A204.1 (cell line): ENCODE measurements at regions not wholly inside any gene's neighbourhood (a gene's known extent, or its start where the extent isn't known, plus 50 kb on each side); places are given as distances from the start of the nearest gene placed in this dataset.

ENCODE experiments used
- FAIRE-seq: peaks from 2 replicates; lab custom pipeline; 2012; peaks lifted over from hg19 to GRCh38; lab: Jason Lieb, UNC

DNA sequence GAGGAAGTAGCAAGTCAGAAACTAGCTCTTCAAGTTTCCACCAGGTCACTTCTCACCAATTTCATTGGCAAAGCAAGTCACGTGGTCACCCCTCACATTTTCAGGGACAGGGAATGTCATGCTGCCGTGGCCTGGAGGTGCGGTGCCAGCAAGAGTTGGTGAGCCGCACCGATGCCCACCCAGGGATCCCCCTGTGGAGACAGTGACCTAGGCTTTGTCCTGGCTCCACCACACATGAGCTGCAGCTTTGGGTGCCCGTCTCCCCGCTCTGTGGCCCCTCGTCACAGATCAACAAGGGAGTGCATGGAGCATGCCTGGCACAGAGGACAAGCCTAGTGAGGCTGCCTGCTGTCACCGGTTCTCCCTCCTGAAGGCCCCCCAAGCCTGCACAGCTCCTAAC lies 226.7 kb upstream of the PPP2R2D start:
- no peak for FAIRE-seq

DNA sequence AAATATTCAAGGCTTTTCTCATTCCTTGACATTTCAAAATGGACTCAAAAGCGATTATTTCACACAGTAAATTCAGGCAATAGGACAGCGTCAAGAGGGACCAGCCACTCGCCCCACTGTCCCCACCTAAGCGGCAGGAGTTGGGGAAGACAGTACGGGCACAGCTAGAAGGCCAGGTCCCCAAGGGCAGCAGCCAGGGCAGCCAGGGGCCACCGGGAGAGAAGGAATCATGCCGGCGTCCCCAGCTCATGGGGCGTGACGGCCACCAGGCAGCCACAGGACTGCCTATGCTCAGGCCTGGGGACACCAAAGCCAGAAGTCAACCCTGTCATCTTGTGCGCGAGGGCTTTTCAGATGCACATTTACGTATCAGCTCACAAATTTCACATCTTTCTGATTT lies 225.7 kb upstream of the PPP2R2D start:
- FAIRE-seq, result no peak

DNA sequence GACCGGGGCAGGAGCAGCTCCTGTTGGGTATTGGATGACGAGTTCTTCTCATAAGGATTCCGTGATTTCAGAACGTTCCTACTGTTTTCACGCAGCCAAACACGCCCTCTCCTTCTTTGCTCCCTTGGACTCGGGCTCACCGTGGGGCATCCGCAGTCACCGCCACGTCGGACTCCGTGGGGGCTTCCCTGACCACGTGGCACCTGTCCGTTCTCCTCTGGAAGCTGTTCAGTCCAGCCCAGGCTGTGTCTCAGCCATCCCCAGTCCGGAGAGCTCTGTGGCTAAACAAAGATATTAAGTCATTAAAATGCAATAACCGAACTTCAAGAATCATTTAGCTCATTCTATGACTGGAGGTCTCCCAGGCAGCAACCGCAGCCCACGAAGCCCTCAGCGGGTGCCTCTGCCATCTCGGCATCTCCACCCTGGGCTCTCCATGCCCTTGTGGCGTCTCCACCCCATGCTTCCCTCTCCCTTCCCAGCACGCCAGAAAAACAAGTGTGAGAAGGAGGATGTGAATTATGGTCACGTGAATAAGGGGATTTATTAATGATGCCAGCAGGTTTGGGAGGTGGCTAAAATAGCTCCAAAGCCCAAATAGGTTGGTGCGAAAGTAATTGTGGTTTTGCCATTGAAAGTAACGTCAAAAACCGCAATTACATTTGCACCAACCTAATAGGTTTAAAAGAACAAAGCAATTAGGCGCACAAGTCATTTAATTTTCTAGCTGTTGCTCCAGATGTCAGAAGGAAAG lies 224.6 kb upstream of the PPP2R2D start:
- FAIRE-seq, result no peak

DNA sequence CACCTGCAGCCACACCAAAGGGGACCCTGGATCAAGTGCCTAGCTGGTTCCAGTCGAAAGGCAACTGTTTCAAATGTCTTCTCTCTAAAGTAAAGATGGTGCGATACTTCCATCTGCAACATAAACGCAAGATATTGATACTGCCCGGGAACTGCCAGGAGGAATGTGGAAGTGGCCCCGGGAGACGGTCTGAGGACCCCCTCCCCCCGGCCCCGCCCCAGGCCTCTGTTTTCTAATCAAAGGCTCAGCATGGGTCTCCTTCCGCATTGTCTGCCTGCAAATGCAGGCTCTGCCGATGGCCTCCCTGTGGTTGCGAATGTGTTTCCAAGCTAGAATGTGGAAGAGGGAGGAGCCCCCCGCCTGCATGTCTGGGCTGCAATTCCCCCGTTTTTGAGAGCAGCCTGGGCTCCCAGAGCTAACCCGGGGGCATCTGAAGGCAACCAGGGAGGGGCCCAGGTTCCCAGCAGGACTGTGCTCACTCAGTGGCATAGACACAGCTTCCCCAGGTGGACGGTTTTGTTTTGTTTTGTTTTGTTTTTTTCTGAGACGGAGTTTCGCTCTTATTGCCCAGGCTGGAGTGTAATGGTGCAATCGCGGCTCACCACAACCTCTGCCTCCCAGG lies 223.9 kb upstream of the PPP2R2D start:
- no peak for FAIRE-seq

DNA sequence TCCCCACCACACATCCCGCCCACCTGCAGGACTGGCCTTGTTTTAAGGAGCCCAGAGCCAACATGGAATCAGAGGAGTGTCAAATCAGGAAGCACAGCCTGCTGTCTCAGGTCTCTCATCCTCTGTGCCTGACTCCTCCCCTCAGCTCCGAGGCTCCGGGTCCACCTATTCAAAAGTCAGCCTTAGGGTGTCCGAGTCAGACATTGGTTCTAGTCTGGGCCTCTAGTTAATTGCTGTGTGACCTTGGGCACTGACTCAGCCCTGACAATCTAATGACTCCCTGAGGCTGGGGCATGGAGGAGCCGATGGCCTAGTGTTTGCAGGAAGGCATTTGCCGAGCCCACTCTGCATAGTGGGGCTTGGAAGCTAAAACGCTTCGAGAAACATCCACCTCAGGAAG lies 223.1 kb upstream of the PPP2R2D start:
- no peak for FAIRE-seq

DNA sequence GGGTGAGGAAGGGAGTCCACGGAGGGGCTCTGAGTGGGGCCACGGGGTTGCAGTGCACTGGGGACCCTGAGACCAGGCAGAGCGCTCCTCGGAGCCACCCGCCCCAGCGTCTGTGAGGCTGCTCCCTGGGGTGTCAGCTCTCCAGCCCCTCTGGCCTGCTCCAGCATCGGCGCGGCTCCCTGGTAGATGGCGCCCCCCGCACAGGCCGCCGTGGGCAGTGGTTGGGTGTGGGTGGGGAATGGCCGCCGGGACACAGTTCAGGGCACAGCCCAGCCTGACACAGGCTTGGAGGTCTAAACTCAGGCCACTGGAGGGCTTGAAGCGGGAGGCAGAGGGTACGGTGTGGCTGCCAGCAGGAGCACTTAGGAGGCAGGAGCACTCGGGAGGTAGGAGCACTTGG lies 222.6 kb upstream of the PPP2R2D start:
- FAIRE-seq, result no peak

DNA sequence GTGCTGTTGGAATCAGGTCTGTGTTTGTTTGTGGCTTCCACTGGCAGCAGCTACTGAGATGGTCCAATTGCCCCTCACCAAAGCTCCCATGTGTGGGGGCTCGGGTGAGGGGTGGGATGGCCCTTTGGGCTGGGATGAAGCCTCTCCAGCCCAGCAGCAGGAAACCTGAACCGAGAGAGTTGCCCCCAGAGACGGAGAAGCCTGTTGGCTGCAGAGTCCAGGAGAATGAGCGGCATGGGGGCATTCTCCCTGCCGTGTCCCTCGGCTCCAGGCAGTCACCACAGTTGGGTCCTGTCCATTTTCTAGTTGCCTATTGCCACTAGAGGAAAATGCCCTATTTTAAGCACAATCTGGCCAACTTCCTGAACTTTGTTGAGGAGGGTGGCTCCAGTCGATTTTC lies 222.2 kb upstream of the PPP2R2D start:
- FAIRE-seq, result no peak

DNA sequence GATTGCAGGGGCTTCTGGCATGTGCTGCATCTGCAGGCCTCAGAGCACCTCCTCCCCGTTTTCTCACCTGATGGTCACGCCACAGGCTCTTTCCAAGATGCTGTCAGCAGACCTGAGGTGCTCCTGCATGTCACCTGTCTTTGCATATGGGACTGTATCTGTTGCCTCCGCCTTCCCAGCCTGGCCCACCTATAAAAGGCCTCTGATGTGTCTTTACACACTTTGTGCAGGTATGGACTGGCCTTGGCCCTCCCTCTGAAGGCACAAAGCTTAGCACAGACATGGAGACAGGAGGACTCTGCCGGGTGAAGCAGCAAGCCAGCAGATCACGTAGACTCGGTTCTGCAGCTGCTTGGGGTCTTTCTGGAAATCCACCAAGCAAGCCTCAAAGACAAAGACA lies 220.9 kb upstream of the PPP2R2D start:
- no peak for FAIRE-seq

DNA sequence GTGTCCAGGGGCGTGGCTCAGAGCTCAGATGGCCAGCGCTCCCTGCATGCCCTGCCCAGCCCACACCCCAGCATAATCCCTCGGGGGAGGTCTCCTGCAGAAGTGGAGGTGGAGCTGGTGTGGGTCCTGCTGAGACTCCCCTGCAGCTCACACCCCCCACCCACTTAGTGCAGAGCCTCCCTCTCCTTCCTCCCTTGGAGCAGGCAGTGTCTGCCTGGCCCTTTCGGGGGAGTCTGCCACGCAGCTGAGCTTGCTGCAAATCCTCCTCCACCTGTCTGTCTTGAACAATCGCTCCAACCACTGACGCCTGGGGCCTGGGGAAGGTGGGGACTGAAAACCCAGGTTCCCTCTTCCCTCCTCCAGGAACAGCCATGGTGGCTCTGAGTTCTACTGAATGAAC lies 219.7 kb upstream of the PPP2R2D start:
- no peak for FAIRE-seq

DNA sequence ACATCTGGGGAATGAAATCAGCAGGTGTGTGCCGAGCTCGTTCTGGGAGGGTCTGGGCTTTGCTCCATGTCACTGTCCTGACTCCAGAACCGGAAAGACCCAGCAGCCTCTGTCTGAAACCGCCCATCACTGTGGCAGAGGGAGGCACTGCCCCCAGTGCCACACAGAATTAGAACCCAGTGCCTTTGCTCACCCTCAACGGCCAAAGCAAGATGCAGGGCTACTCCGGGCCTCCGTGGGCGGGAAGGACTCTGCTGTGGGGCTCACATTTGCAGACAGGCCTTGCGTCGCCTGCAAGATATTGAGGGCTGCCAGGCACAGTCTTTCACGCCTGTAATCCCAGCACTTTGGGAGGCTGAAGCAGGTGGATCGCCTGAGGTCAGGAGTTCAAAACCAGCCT lies 219.2 kb upstream of the PPP2R2D start:
- no peak for FAIRE-seq

DNA sequence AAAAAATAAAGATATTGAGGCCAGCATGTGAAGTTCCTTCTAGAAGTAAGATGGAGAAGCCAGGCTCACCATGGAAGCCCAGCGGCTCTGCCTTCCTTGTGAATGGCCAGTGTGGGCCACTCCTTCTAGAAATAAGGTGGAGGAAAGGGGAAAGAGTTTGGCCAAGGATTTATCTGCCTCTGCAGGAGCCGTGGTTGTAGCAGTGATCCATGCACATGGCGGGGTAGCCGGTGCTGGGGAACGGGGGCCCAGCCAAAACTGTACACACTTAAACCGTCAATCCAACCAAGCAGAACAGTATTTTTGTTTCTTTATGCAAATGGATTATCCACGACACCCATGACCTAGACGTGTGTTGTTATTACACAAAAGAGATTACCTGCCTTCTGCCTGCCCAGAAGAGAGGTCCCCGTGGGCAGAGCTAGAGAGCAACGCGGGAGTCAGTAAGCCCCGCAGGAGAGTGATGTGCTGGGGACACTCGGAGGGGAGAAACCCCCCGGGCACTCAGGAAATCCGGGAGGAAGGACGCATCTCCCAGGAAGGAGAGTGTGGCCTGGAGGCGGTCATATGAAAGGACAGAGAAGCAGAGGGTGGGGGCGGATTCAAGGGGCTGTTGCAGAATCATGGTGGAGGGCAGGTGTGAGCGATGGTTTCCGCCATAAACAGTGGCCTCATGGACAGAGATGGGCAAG lies 218.4 kb upstream of the PPP2R2D start:
- FAIRE-seq, result no peak

DNA sequence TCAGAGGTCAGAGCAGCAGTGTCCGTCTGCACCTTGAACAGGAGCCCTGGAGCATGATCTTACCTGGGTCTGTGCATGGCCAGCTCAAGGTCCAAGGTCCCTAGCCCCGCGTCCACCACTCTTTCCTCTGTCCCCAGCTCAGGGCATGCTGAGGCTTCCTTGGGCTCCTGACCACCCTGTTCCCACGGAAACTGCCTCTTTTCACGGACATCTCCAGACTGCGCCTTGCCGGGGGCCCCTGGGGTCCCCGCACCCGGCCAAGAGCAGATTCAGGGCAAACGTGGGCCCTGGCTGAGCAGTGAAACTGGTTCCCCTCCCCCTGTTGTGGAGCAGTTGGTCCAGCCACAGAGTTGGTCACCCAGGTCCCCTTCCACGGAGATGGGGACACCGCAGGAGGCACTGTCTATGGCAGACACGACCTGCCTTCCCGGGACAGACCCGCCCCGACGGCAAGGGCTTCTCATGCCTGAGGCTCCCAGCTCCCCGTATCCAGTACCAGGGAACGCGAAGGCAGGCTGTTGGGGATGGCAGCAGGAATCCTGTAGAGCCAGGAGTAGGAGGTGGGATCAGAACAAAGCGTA lies 217.4 kb upstream of the PPP2R2D start:
- FAIRE-seq, result no peak

DNA sequence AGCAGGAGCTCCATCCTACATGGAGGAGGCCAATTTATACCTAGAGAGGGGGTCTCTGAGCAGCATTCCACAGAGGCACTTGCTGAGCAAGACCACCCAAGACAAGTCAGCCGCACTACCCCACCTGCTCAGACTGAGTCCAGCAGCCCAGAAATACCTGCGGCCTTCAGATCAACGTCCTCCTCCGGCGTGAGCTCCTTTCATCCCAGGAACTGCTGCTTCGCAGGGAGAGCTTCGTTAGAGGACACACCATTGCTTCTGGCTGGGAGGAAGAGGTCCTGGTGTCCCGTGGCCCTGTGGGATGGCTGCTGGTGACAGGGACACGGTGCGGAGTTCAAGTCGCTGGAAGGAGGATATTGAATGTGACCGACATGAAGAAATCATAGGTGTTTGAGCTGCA lies 216.9 kb upstream of the PPP2R2D start:
- no peak for FAIRE-seq

DNA sequence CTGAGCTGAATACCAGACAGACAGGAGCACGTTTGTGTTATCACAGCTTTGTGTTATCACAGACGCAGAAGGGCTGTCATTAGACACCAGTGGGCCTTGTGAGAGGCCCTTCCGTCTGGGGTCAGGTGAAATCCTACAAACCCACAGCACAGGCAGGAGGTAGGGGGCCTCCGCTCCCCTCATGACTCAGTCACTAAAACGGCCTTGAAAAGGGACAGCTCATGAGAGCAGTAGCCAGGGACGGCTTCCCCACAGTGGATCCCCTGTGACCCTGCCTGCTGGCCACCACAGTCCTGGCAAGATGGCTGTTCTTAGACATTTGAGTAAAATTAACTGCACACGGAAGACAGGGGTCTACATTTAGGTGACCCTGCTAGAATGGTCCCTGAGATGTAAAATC lies 215.8 kb upstream of the PPP2R2D start:
- FAIRE-seq, result no peak

DNA sequence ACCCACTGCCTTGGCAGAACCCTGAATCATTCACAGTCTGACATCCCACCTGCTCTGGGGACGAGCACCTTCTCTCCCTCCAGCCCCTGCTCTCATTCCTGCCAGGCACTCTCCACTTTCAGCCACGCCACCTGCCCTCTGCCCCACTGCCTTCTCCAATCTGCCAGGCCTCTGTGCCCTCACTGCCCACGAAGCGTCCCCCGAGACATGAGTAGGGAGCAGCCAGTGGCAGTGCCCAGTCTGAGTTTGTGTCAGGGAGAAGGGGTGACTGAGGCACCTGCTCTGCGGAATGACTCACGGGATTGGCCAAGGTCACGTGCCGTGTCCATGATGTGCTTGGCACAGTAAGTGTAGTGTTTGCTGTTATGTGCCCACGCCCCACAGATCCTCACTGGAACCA lies 215.2 kb upstream of the PPP2R2D start:
- FAIRE-seq, result no peak

DNA sequence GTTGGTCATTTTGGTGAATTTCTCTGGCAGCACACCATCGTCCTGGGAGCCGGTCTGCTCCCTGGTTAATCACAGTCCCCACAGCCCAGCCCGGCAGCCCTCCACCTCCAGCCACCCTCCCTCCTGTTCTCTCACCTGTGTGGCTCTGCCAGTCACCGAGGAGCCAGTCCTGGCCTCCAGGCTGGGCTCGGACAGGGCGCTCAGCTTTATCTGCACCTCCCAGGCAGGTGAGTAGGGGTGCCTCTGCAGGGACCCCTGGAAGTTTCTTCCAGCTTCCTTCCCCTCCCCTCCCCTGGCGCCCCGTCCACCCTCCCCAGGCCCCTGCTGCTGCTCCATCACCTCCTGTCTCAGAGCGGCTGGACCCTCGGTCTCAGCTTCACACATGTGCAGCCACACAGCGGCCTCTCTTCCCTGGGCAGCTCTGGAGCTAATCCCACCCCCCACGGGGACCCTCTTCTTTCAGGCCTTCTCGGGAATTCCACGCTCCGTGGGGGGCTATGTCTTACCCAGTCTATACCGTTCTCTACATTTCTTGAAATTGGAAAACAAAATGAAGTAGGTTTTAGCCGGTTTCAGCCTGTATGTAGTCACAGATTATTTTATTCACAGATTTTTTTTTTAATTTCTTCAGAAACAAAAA lies 213.9 kb upstream of the PPP2R2D start:
- FAIRE-seq, result no peak

DNA sequence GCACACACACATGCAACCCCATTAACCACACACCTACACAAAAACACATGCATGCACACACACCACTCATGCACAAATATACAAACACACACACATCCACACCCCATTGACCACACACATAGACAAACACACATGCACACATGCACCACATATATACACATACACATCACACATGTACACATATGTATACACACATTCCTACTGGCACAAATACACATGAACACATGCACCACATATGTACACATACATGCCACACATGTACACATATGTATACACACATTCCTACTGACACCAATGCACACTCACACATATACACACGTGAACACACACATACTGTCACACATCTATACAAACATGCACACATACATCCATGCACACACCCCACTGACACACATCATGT lies 212.5 kb upstream of the PPP2R2D start:
- no peak for FAIRE-seq

DNA sequence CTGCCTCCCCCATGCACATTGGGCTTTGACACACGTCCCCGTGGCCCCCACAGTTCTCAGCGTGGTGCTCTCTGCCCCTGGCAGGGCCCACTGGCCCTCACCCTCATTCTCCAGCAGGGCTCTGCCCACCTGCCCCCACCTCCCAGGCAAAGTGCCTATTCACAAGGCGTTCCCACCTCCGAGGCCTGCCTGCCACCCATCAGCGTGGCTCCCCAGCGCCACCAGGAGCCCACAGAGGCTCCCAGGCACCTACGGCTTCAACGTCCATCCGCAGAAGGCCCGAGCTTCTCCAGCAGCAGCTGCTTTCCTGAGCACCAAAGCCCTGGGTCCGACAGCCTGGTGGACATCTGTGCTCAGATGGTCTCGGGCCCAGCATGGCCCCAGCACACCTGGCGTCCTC lies 211.8 kb upstream of the PPP2R2D start:
- no peak for FAIRE-seq

DNA sequence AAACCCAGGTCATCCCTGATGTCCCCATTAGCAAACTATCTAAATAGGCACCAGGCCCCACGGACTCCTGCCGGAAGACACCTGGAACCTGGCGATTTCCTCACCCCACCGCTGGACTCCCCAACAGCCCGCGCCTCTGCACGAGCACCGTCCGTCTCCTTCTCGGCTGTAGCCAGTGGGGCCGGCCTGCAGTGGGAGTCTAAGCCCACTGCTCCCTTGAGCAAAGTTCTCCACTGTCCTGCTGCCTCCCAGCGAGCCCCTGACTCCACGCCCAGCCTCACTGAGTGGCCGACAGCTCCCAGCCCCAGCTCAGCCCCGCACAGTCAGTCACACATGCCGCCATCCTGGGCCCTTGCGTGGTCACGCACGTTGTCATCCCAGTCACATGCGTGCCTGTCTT lies 211.3 kb upstream of the PPP2R2D start:
- no peak for FAIRE-seq

DNA sequence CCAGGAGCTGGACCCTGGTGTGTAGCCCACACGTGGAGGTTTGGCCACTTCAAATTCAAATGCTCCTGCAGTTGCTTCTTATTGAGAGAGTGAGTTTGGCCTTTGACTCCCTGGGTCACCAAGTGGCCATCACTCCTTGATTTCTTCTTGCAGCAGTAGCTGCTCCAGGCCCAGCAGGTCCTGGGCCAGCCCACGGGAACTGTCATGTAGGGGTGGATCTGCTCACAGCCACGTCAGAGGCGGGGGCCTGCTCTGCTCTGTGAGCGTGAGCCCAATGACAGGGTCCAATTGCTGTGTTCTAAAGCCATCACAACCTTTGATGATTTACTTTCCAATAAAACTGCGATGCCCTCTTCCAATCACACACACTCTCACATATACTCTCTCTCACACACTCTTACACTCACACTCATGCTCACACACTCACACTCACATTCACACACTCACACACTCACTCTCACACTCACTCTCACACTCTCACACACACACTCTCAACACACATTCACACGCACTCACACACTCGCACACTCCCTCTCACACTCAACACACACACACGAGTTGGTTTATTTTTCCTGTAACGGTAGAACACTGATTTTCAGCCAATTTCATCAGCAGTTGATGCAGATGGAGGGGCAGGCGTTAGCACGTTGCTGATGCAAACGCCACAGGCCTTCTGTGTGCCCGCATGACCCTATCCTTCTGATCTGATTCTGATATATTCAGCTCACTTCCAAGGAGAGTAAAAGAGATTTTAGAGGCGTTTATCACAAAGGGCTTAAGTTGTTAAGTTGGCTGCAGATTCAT lies 210.7 kb upstream of the PPP2R2D start:
- FAIRE-seq, result no peak

DNA sequence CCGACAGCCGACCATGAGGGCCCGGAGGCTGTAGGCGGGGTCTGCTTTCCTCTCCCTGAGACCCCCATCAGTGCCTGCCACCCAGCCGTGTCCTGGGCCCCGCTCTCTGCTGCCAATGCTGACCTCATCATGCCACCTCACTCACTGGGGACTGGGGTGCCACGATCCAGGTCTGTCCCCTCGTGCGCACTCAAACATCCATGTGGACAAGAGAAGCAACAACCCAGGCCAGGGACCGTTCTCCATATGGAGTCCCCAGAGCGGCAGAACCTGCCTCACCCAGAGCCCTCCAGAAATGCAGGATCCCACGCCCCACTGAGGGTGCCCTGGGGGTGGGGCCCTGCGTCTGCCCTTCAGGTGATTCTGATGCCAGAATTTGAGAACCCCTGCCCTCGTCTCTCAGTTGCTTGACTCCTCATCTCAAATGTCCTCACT lies 210.0 kb upstream of the PPP2R2D start:
- FAIRE-seq, result no peak

DNA sequence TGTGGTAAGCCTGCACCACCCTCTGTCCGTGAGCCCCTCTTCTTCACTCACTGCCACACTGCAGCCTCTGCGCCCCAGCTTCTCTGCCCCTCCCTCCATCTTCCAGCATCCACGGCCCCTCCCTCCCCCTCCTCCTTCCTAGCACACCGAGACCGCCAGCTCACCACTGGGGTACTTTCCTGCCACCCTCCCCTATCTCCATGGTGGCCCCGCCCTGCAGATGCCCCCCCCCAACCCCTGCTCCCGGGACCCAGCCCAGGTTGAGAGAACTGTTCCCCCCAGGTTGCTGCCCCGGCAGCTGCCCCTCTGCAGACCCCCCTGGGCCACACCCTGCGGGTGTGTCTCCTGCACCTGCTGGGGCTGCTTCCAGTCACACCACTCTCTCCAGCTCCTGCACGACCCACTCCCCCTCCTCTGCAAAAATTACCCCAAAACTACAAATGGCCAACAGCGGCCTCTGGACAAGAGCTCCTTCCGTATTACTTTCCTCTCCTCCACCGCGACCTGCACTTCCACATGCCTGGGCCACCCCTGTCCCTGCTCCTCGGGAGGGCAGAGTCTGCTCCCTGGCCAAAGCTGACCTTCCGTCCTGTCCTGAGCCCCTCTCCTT lies 209.2 kb upstream of the PPP2R2D start:
- FAIRE-seq, result no peak
